SK-N-SH (cell line): ENCODE measurements at regions not wholly inside any gene's neighbourhood (a gene's known extent, or its start where the extent isn't known, plus 50 kb on each side); places are given as distances from the start of the nearest gene placed in this dataset.
"Not testable (repeated sequence)": the region's sequence is repeated elsewhere in the genome, so short reads cannot be mapped to it uniquely, and the experiment has no call there.

ENCODE experiments used
- CTCF ChIA-PET: fragments of 300-600, 350-600 bp; formaldehyde crosslinking; extraction: SDS; loops from one replicate; lab custom pipeline; 2021; lab: Yijun Ruan, JAX
- POLR2A ChIA-PET: fragments of 350-600 bp; sonication (Branson Sonifier 250); formaldehyde crosslinking; extraction: SDS; loops from one replicate; lab custom pipeline; 2020; ENCODE audit warnings: antibody characterized with exemption, inconsistent platforms; lab: Yijun Ruan, JAX
- DNase-seq: peaks from one replicate; pipeline ENCODE4 v3.0.0; 2012
- H2AFZ ChIP-seq: fragments of 200-600 bp; sonication (generic); 2 replicates; pipeline ENCODE4 v1.8.1; 2016; ENCODE audit warnings: antibody characterized with exemption, mild to moderate bottlenecking, low read depth
- H3F3A ChIP-seq: fragments of 200-600 bp; sonication (generic); replicated peaks from 2 replicates; pipeline ENCODE3; 2016; ENCODE audit warnings: antibody characterized with exemption, mild to moderate bottlenecking; ENCODE audit not compliant: insufficient read depth
- H3K27ac ChIP-seq, 2 experiments: fragments of 200-500 bp in 1 of 2; fragments of 200-600 bp in 1 of 2; sonication (Bioruptor generic) in 1 of 2; sonication (generic), shearing (Covaris generic) in 1 of 2; 2 replicates each; pipeline versions ENCODE4 v1.5.1 to v1.6.1; 2014 to 2016; ENCODE audit warnings: low read depth in 2 of 2, inconsistent platforms in 1 of 2, low read length in 1 of 2, mild to moderate bottlenecking in 1 of 2, mixed read lengths in 1 of 2
- H3K27me3 ChIP-seq: fragments of 200-600 bp; sonication (generic), shearing (Covaris generic); 2 replicates; pipeline ENCODE4 v1.6.1; 2016; ENCODE audit warnings: mixed run types; ENCODE audit not compliant: insufficient read depth
- H3K36me3 ChIP-seq, 2 experiments: fragments of 200-500 bp in 1 of 2; fragments of 200-600 bp in 1 of 2; sonication (Bioruptor generic) in 1 of 2; sonication (generic) in 1 of 2; replicated peaks in 1 of 2; 2 replicates each; pipeline versions ENCODE3 to v1.5.1; 2014 to 2016; ENCODE audit warnings: low read length in 1 of 2, mild to moderate bottlenecking in 1 of 2; ENCODE audit not compliant: insufficient read depth in 2 of 2, control insufficient read depth in 1 of 2
- H3K4me1 ChIP-seq, 2 experiments: fragments of 200-500 bp in 1 of 2; fragments of 200-600 bp in 1 of 2; sonication (Bioruptor generic) in 1 of 2; sonication (generic), shearing (Covaris generic) in 1 of 2; 2 replicates each; pipeline versions ENCODE4 v1.5.1 to v1.6.1; 2014 to 2016; ENCODE audit warnings: low read depth in 1 of 2, low read length in 1 of 2, mixed run types in 1 of 2; ENCODE audit not compliant: insufficient read depth in 2 of 2, control insufficient read depth in 1 of 2
- H3K4me2 ChIP-seq: fragments of 200-600 bp; sonication (generic), shearing (Covaris generic); 2 replicates; pipeline ENCODE4 v1.6.1; 2017; ENCODE audit warnings: mixed run types
- H3K4me3 ChIP-seq, 2 experiments: fragments of 200-500 bp in 1 of 2; fragments of 200-600 bp in 1 of 2; sonication (Bioruptor generic) in 1 of 2; sonication (generic), shearing (Covaris generic) in 1 of 2; 2 replicates each; pipeline versions ENCODE4 v1.5.1 to v1.8.1; 2014 to 2016; ENCODE audit warnings: low read depth in 2 of 2, inconsistent platforms in 1 of 2, low read length in 1 of 2, mild to moderate bottlenecking in 1 of 2, mixed read lengths in 1 of 2, moderate library complexity in 1 of 2
- H3K79me2 ChIP-seq: fragments of 200-600 bp; sonication (generic); 2 replicates; pipeline ENCODE4 v1.8.1; 2017; ENCODE audit warnings: mild to moderate bottlenecking; ENCODE audit not compliant: insufficient read depth
- H3K9ac ChIP-seq: fragments of 200-600 bp; sonication (generic); 2 replicates; pipeline ENCODE4 v1.6.1; 2017; ENCODE audit warnings: mixed run types
- H3K9me2 ChIP-seq: fragments of 200-600 bp; sonication (generic); 2 replicates; pipeline ENCODE4 v1.6.1; 2017; ENCODE audit warnings: mixed run types
- H3K9me3 ChIP-seq: fragments of 200-600 bp; sonication (generic); 2 replicates; pipeline ENCODE4 v1.6.1; 2017; ENCODE audit warnings: mixed run types, mild to moderate bottlenecking, moderate library complexity
- H4K20me1 ChIP-seq: fragments of 200-600 bp; sonication (generic); 2 replicates; pipeline ENCODE4 v1.6.1; 2017; ENCODE audit warnings: mild to moderate bottlenecking, mixed run types; ENCODE audit not compliant: insufficient read depth
- CHD2 ChIP-seq: fragments of 150-350 bp; IDR thresholded peaks from 2 replicates; pipeline ENCODE4 v1.6.1; 2018; ENCODE audit warnings: low read length; ENCODE audit not compliant: partially characterized antibody
- EZH2phosphoT487 ChIP-seq: fragments of 200-600 bp; sonication (generic); IDR thresholded peaks from 2 replicates; pipeline ENCODE4 v1.6.1; 2017; ENCODE audit warnings: low read depth, mixed run types, mild to moderate bottlenecking, antibody characterized with exemption, moderate library complexity, borderline replicate concordance
- FOSL2 ChIP-seq: IDR thresholded peaks from 2 replicates; pipeline ENCODE4 v1.4.0; 2012; ENCODE audit warnings: low read depth, mild to moderate bottlenecking, moderate library complexity, borderline replicate concordance
- FOXJ3 ChIP-seq: sonication (generic); formaldehyde crosslinking; IDR thresholded peaks from 2 replicates; pipeline ENCODE4 v1.5.1; 2020; ENCODE audit warnings: mild to moderate bottlenecking, missing genetic modification reagents
- FOXM1 ChIP-seq: IDR thresholded peaks from 2 replicates; pipeline ENCODE4 v1.4.0; 2012; ENCODE audit warnings: low read depth, mild to moderate bottlenecking
- GABPA ChIP-seq: IDR thresholded peaks from 2 replicates; pipeline ENCODE4 v1.4.0; 2012; ENCODE audit warnings: low read depth, mild to moderate bottlenecking
- GATA2 ChIP-seq: sonication (generic); formaldehyde crosslinking; IDR thresholded peaks from 2 replicates; pipeline ENCODE4 v1.5.0; 2020; ENCODE audit warnings: mild to moderate bottlenecking, missing genetic modification reagents
- MEF2A ChIP-seq: IDR thresholded peaks from 2 replicates; pipeline ENCODE4 v1.4.0; 2012; ENCODE audit warnings: low read depth, borderline replicate concordance
- MXI1 ChIP-seq: IDR thresholded peaks from 2 replicates; pipeline ENCODE4 v1.6.1; 2012; ENCODE audit warnings: mild to moderate bottlenecking, low read depth, low read length, improper control_type of control experiment
- NRF1 ChIP-seq: IDR thresholded peaks from 2 replicates; pipeline ENCODE4 v1.6.1; 2012; ENCODE audit warnings: low read depth, mild to moderate bottlenecking, low read length
- RAD21 ChIP-seq: IDR thresholded peaks from 2 replicates; pipeline ENCODE4 v1.6.1; 2012; ENCODE audit warnings: mild to moderate bottlenecking, low read length
- RFX5 ChIP-seq: IDR thresholded peaks from 2 replicates; pipeline ENCODE4 v1.6.1; 2012; ENCODE audit warnings: mild to moderate bottlenecking, improper control_type of control experiment, low read length
- RXRA ChIP-seq: IDR thresholded peaks from 2 replicates; pipeline ENCODE4 v1.4.0; 2012; ENCODE audit warnings: low read depth, mild to moderate bottlenecking, borderline replicate concordance
- SIN3A ChIP-seq: IDR thresholded peaks from 2 replicates; pipeline ENCODE4 v1.6.1; 2012; ENCODE audit warnings: low read depth, mild to moderate bottlenecking, low read length, moderate library complexity, borderline replicate concordance
- TAF1 ChIP-seq: IDR thresholded peaks from 2 replicates; pipeline ENCODE4 v1.6.1; 2012; ENCODE audit warnings: low read depth, mild to moderate bottlenecking, low read length, moderate library complexity, borderline replicate concordance
- TCF12 ChIP-seq: IDR thresholded peaks from 2 replicates; pipeline ENCODE4 v1.4.0; 2012
- YY1 ChIP-seq: IDR thresholded peaks from 2 replicates; pipeline ENCODE4 v1.4.0; 2012; ENCODE audit warnings: low read depth, mild to moderate bottlenecking
- WGBS: methylation state at CpG from one replicate; pipeline ENCODE4 v1.1.6; 2017; ENCODE audit warnings: low lambda C conversion rate; 5-methylcytosine and 5-hydroxymethylcytosine counted together
- TF ChIP-seq, protein P1 (sequence below): IDR thresholded peaks from 2 replicates; pipeline ENCODE4; 2012
- TF ChIP-seq, protein P2 (sequence below): fragments of 150-350 bp; IDR thresholded peaks from 2 replicates; pipeline ENCODE4 v1.6.1; 2017; ENCODE audit warnings: antibody characterized with exemption, low read length, low read depth, borderline replicate concordance

DNA sequence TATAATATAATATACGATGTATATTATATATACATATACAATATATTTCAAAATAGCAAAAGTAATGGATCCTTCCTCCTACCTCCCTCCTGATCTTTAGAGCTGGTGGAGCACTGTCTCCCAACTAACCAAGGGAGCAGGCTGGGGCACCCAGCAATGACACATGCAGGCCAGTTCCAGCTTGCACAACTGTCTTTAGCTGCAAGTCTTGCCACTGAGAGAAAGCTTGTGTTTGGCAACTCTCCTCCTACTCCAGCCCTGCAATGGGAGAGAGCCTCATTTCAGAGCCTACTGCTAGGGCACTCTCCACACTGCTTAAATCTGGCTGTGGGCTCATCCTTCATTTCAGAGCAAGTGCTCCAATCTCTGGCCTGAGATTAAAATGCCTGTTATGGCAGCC is 469.8 kb upstream of the OLFM3 start:
- no peaks in the 10 kb centered on the region for H3K4me1 ChIP-seq
- no peak overlapping the region for H2AFZ ChIP-seq
- no peaks in the 10 kb centered on the region for H3F3A ChIP-seq
- no peak overlapping the region for H3K4me2 ChIP-seq
- no peak overlapping the region for H3K9ac ChIP-seq
- WGBS: 96% methylated on average over 1 of the region's 1 CpG
- no peaks in the 10 kb centered on the region for H3K9me3 ChIP-seq
- no peaks in the 10 kb centered on the region for H3K79me2 ChIP-seq
- H3K27ac ChIP-seq: no peak overlapping the region
- POLR2A ChIA-PET: no interaction called here
- no peaks in the 10 kb centered on the region for H3K9me2 ChIP-seq
- DNase-seq: no peak
- no peak overlapping the region for H3K4me3 ChIP-seq
- H3K27me3 ChIP-seq: no peaks in the 10 kb centered on the region
- H3K36me3 ChIP-seq: no peaks in the 10 kb centered on the region
- CTCF ChIA-PET: no interaction called here
- no peaks in the 10 kb centered on the region for H4K20me1 ChIP-seq
- no peak for TF ChIP-seq MXI1
- TF ChIP-seq TAF1: no peak
- TF ChIP-seq SIN3A: no peak
- TF ChIP-seq GABPA: no peak
- TF ChIP-seq TCF12: no peak

DNA sequence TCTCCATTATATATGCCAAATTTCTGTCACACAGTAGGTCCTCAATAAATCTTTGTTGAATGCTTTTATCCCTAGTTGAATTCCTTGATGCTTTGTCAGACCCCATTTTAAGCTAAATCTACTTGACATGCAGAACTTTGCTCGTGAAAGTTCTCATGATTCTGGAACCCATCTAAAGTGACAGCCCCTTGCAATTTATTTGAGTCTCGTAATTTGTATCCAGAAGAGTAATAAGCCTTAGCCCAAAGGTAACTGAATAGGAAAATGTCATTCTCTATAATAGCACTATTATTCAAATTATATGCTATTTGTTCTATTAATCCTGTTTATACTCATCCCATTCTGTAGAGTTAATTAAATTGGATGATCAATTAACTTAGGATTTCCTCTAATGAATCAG is 466.6 kb upstream of the OLFM3 start:
- 28% methylated on average over 2 of the region's 2 CpGs for WGBS
- Histone ChIP-seq H4K20me1 (no peaks in the 10 kb centered on the region), H3K9me3 (no peaks in the 10 kb centered on the region), H3K9ac (no peak overlapping the region), H3K36me3 (no peaks in the 10 kb centered on the region), H3K4me1 (no peaks in the 10 kb centered on the region), H3F3A (no peaks in the 10 kb centered on the region), H2AFZ (no peak overlapping the region), H3K27ac (no peak overlapping the region), H3K4me3 (no peak overlapping the region), H3K27me3 (no peaks in the 10 kb centered on the region), H3K9me2 (no peaks in the 10 kb centered on the region), H3K79me2 (no peaks in the 10 kb centered on the region), H3K4me2 (no peak overlapping the region)
- POLR2A ChIA-PET: no interaction called here
- CTCF ChIA-PET: no interaction called here
- TF ChIP-seq, protein P1, sequence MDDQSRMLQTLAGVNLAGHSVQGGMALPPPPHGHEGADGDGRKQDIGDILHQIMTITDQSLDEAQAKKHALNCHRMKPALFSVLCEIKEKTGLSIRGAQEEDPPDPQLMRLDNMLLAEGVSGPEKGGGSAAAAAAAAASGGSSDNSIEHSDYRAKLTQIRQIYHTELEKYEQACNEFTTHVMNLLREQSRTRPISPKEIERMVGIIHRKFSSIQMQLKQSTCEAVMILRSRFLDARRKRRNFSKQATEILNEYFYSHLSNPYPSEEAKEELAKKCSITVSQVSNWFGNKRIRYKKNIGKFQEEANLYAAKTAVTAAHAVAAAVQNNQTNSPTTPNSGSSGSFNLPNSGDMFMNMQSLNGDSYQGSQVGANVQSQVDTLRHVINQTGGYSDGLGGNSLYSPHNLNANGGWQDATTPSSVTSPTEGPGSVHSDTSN: no peak
- TF ChIP-seq MXI1 (no peak), NRF1 (no peak), FOSL2 (no peak), FOXM1 (no peak), FOXJ3 (no peak), TCF12 (no peak), CHD2 (no peak), GATA2 (CRISPR knock-in tag) (no peak), RXRA (no peak), MEF2A (no peak), EZH2phosphoT487 (no peak), RAD21 (no peak), RFX5 (no peak), YY1 (no peak), TAF1 (no peak)
- TF ChIP-seq, protein P2, sequence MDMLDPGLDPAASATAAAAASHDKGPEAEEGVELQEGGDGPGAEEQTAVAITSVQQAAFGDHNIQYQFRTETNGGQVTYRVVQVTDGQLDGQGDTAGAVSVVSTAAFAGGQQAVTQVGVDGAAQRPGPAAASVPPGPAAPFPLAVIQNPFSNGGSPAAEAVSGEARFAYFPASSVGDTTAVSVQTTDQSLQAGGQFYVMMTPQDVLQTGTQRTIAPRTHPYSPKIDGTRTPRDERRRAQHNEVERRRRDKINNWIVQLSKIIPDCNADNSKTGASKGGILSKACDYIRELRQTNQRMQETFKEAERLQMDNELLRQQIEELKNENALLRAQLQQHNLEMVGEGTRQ: no peak
- no peak for DNase-seq

DNA sequence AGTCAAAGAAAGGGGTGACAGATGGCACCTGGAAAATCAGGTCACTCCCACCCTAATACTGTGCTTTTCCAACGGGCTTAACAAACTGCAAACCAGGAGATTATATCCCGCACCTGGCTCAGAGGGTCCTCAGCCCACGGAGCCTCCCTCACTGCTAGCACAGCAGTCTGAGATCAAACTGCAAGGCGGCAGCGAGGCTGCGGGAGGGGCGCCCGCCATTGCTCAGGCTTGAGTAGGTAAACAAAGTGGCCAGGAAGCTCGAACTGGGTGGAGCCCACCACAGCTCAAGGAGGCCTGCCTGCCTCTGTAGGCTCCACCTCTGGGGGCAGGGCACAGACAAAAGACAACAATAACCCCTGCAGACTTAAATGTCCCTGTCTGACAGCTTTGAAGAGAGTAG is 445.6 kb upstream of the OLFM3 start:
- H3K4me3 ChIP-seq, H4K20me1 ChIP-seq, CTCF ChIA-PET, H3K4me2 ChIP-seq, H3K9ac ChIP-seq, H3K36me3 ChIP-seq, H3K79me2 ChIP-seq, H2AFZ ChIP-seq, H3K9me2 ChIP-seq, H3K27me3 ChIP-seq, POLR2A ChIA-PET, H3K9me3 ChIP-seq, H3K27ac ChIP-seq, H3K4me1 ChIP-seq, H3F3A ChIP-seq, DNase-seq: not testable (repeated sequence)
- 68% methylated on average over 8 of the region's 9 CpGs for WGBS
